Naive B cell (primary cell): ENCODE measurements at regions not wholly inside any gene's neighbourhood (a gene's known extent, or its start where the extent isn't known, plus 50 kb on each side); places are given as distances from the start of the nearest gene placed in this dataset.

Experiments
- ATAC-seq, 2 donors: fragments of 150-1000 bp; cut with Tn5 transposase; 2 replicates each; pipeline ENCODE4 v1.10.0; 2021; ENCODE audit warnings: low read depth in 2 of 2, mild to moderate bottlenecking in 2 of 2, moderate library complexity in 2 of 2
- DNase-seq: peaks from one replicate; pipeline ENCODE4 v3.0.0; 2022
- H3K27ac Mint-ChIP-seq, 6 donors: one replicate each; pipeline ENCODE4 v1.8.0; 2020 to 2022; ENCODE audit warnings: mild to moderate bottlenecking in 6 of 6, mixed read lengths in 6 of 6, moderate library complexity in 5 of 6, inconsistent platforms in 2 of 6
- H3K27me3 Mint-ChIP-seq, 3 donors: one replicate each; pipeline ENCODE4 v1.8.0; 2021 to 2022; ENCODE audit warnings: mixed read lengths in 3 of 3, mild to moderate bottlenecking in 1 of 3
- H3K36me3 Mint-ChIP-seq, 2 donors: one replicate each; pipeline ENCODE4 v1.8.0; 2020 to 2022; ENCODE audit warnings: mixed read lengths in 2 of 2, inconsistent platforms in 1 of 2, mild to moderate bottlenecking in 1 of 2
- H3K4me1 Mint-ChIP-seq, 3 donors: one replicate each; pipeline ENCODE4 v1.8.0; 2020 to 2022; ENCODE audit warnings: mixed read lengths in 3 of 3, inconsistent platforms in 1 of 3, mild to moderate bottlenecking in 1 of 3, moderate library complexity in 1 of 3
- H3K4me3 Mint-ChIP-seq, 8 donors: one replicate each; pipeline ENCODE4 v1.8.0; 2020 to 2022; ENCODE audit warnings: mild to moderate bottlenecking in 8 of 8, mixed read lengths in 8 of 8, moderate library complexity in 8 of 8, inconsistent platforms in 2 of 8
- H3K9me3 Mint-ChIP-seq, 7 donors: one replicate each; pipeline ENCODE4 v1.8.0; 2020 to 2022; ENCODE audit warnings: mixed read lengths in 7 of 7, mild to moderate bottlenecking in 5 of 7, inconsistent platforms in 2 of 7, moderate library complexity in 1 of 7

GRCh38 chr14:62314221-62314620, 552.0 kb downstream of the SNAPC1 start:
- no peak for ATAC-seq
- Mint-ChIP-seq H3K9me3 (peaks cover 0 to 3% (median 0%) of the 10 kb centered on the region in 7 donors), H3K36me3 (no peaks in the 10 kb centered on the region), H3K27me3 (no peaks in the 10 kb centered on the region), H3K4me3 (no peak overlapping the region), H3K27ac (no peak overlapping the region), H3K4me1 (no peaks in the 10 kb centered on the region)
- DNase-seq = no peak

- Mint-ChIP-seq H3K36me3 (no peaks in the 10 kb centered on the region), H3K4me3 (no peak overlapping the region), H3K4me1 (no peaks in the 10 kb centered on the region), H3K27me3 (no peaks in the 10 kb centered on the region), H3K9me3 (peaks cover 0 to 3% (median 0%) of the 10 kb centered on the region in 7 donors), H3K27ac (no peak overlapping the region)
- no peak for DNase-seq
- no peak for ATAC-seq
Measured at GRCh38 chr14:62314871-62315270, 552.7 kb downstream of the SNAPC1 start.

GRCh38 chr14:62315631-62316030, 553.4 kb downstream of the SNAPC1 start:
- no peak for ATAC-seq
- H3K27ac Mint-ChIP-seq = no peak overlapping the region
- peaks cover 0 to under 1% (median 0%) of the 10 kb centered on the region in 7 donors for H3K9me3 Mint-ChIP-seq

GRCh38 chr14:62322216-62322615, 560.0 kb downstream of the SNAPC1 start:
- Mint-ChIP-seq H3K36me3 (no peaks in the 10 kb centered on the region), H3K4me3 (no peak overlapping the region)

More at GRCh38 chr14:62315631-62316030, 553.4 kb downstream of the SNAPC1 start:
- DNase-seq = no peak
- Mint-ChIP-seq H3K27me3 (no peaks in the 10 kb centered on the region), H3K4me1 (no peaks in the 10 kb centered on the region), H3K36me3 (no peaks in the 10 kb centered on the region), H3K4me3 (no peak overlapping the region)

GRCh38 chr14:62329427-62329826, 567.2 kb downstream of the SNAPC1 start:
- no peak for DNase-seq
- Mint-ChIP-seq H3K27me3 (no peaks in the 10 kb centered on the region), H3K4me3 (no peak overlapping the region), H3K9me3 (peaks cover 4 to 44% (median 14%) of the 10 kb centered on the region in 7 donors), H3K36me3 (peaks cover 0 to 4% of the 10 kb centered on the region in 2 donors), H3K4me1 (no peaks in the 10 kb centered on the region), H3K27ac (no peak overlapping the region)
- ATAC-seq = no peak

More at GRCh38 chr14:62322216-62322615, 560.0 kb downstream of the SNAPC1 start:
- Mint-ChIP-seq H3K27ac (no peak overlapping the region), H3K4me1 (no peaks in the 10 kb centered on the region), H3K9me3 (peaks cover 0 to 20% (median 3%) of the 10 kb centered on the region in 7 donors), H3K27me3 (no peaks in the 10 kb centered on the region)
- no peak for DNase-seq
- no peak for ATAC-seq

GRCh38 chr14:62347562-62348011, 585.4 kb downstream of the SNAPC1 start:
- H3K27me3 Mint-ChIP-seq = peaks cover 0 to 3% (median 0%) of the 10 kb centered on the region in 3 donors
- H3K27ac Mint-ChIP-seq = no peak overlapping the region
- peaks cover 0 to 18% (median 11%) of the 10 kb centered on the region in 7 donors for H3K9me3 Mint-ChIP-seq
- DNase-seq (no peak), ATAC-seq (no peak)
- no peak overlapping the region for H3K4me3 Mint-ChIP-seq
- H3K4me1 Mint-ChIP-seq = no peaks in the 10 kb centered on the region
- H3K36me3 Mint-ChIP-seq = peaks cover 0 to 5% of the 10 kb centered on the region in 2 donors

- H3K36me3 Mint-ChIP-seq = peaks cover under 1 to 18% of the 10 kb centered on the region in 2 donors
- no peak overlapping the region for H3K4me3 Mint-ChIP-seq
- peaks cover 15 to 46% (median 23%) of the 10 kb centered on the region in 7 donors for H3K9me3 Mint-ChIP-seq
- H3K27me3 Mint-ChIP-seq = no peaks in the 10 kb centered on the region
- no peak for DNase-seq
- H3K27ac Mint-ChIP-seq = no peak overlapping the region
- no peak for ATAC-seq
- no peaks in the 10 kb centered on the region for H3K4me1 Mint-ChIP-seq
Measured at GRCh38 chr14:62357362-62357761, 595.1 kb downstream of the SNAPC1 start.

- Mint-ChIP-seq H3K9me3 (peaks cover 0 to 11% (median 7%) of the 10 kb centered on the region in 7 donors), H3K36me3 (no peaks in the 10 kb centered on the region), H3K4me3 (no peak overlapping the region), H3K27ac (no peak overlapping the region), H3K4me1 (no peaks in the 10 kb centered on the region), H3K27me3 (peaks cover 0 to 7% (median 5%) of the 10 kb centered on the region in 3 donors)
- ATAC-seq (no peak), DNase-seq (no peak)
Measured at GRCh38 chr14:62364161-62364560, 601.9 kb downstream of the SNAPC1 start.

- no peaks in the 10 kb centered on the region for H3K4me1 Mint-ChIP-seq
- peaks cover 0 to 7% (median 5%) of the 10 kb centered on the region in 3 donors for H3K27me3 Mint-ChIP-seq
- H3K27ac Mint-ChIP-seq = no peak overlapping the region
- DNase-seq (no peak), ATAC-seq (no peak)
- peaks cover 0 to 11% (median 7%) of the 10 kb centered on the region in 7 donors for H3K9me3 Mint-ChIP-seq
- H3K4me3 Mint-ChIP-seq = no peak overlapping the region
- no peaks in the 10 kb centered on the region for H3K36me3 Mint-ChIP-seq
Measured at GRCh38 chr14:62364800-62365280, 602.6 kb downstream of the SNAPC1 start.

GRCh38 chr14:62369919-62370560, 607.8 kb downstream of the SNAPC1 start:
- Mint-ChIP-seq H3K27ac (peak overlapping the region in 1 of 6 donors; percentile 30), H3K4me3 (no peak overlapping the region), H3K27me3 (peaks cover 0 to 7% (median 5%) of the 10 kb centered on the region in 3 donors), H3K4me1 (no peaks in the 10 kb centered on the region), H3K9me3 (peaks cover 0 to 6% (median 0%) of the 10 kb centered on the region in 7 donors), H3K36me3 (no peaks in the 10 kb centered on the region)
- DNase-seq (no peak), ATAC-seq (no peak)

- Mint-ChIP-seq H3K4me3 (no peak overlapping the region), H3K27me3 (peaks cover 0 to 4% (median 0%) of the 10 kb centered on the region in 3 donors), H3K9me3 (peaks cover 0 to 23% (median 7%) of the 10 kb centered on the region in 7 donors), H3K36me3 (no peaks in the 10 kb centered on the region), H3K27ac (no peak overlapping the region), H3K4me1 (no peaks in the 10 kb centered on the region)
- no peak for DNase-seq
- ATAC-seq = no peak
Measured at GRCh38 chr14:62373944-62374343, 611.7 kb downstream of the SNAPC1 start.

- peaks cover 0 to 23% (median 7%) of the 10 kb centered on the region in 7 donors for H3K9me3 Mint-ChIP-seq
- no peak overlapping the region for H3K27ac Mint-ChIP-seq
- no peak for DNase-seq
- ATAC-seq = no peak
- H3K4me3 Mint-ChIP-seq = no peak overlapping the region
- H3K36me3 Mint-ChIP-seq = no peaks in the 10 kb centered on the region
- H3K27me3 Mint-ChIP-seq = peaks cover 0 to 4% (median 0%) of the 10 kb centered on the region in 3 donors
- H3K4me1 Mint-ChIP-seq = no peaks in the 10 kb centered on the region
Measured at GRCh38 chr14:62378057-62378456, 615.8 kb downstream of the SNAPC1 start.

GRCh38 chr14:62381311-62382070, 619.3 kb downstream of the SNAPC1 start:
- Mint-ChIP-seq H3K4me3 (no peak overlapping the region), H3K9me3 (peaks cover 5 to 32% (median 11%) of the 10 kb centered on the region in 7 donors), H3K27ac (no peak overlapping the region), H3K36me3 (peaks cover 0 to 5% of the 10 kb centered on the region in 2 donors), H3K4me1 (no peaks in the 10 kb centered on the region), H3K27me3 (peaks cover 0 to 4% (median 0%) of the 10 kb centered on the region in 3 donors)
- no peak for ATAC-seq
- no peak for DNase-seq

GRCh38 chr14:62409169-62409568, 636.1 kb downstream of the KCNH5 start:
- H3K4me1 Mint-ChIP-seq = no peaks in the 10 kb centered on the region
- H3K4me3 Mint-ChIP-seq = no peak overlapping the region
- no peak overlapping the region for H3K27ac Mint-ChIP-seq
- H3K27me3 Mint-ChIP-seq = no peaks in the 10 kb centered on the region
- peaks cover 0 to 5% (median 0%) of the 10 kb centered on the region in 7 donors for H3K9me3 Mint-ChIP-seq
- ATAC-seq = no peak
- no peak for DNase-seq
- H3K36me3 Mint-ChIP-seq = no peaks in the 10 kb centered on the region
